ENCODE measurements at regions not wholly inside any gene's neighbourhood (a gene's known extent, or its start where the extent isn't known, plus 50 kb on each side); places are given as distances from the start of the nearest gene placed in this dataset.

GRCh38 chr10:113992471-113993011 lies 51.1 kb upstream of the ADRB1 start:
- Histone ChIP-seq H4K20me1 (ENCODE audit: insufficient read depth, low read length) (no peaks in the 10 kb centered on the region), H3K27ac (ENCODE audit: extremely low read length, insufficient read depth, low read length) (no peak overlapping the region), H3K4me1 (ENCODE audit: insufficient read depth, low read length) (no peaks in the 10 kb centered on the region), H3K79me2 (ENCODE audit: insufficient read depth, low read length) (no peaks in the 10 kb centered on the region), H3K9me3 (ENCODE audit: low read length) (no peaks in the 10 kb centered on the region), H3K4me3 (replicated peaks in 1 of 3; ENCODE audit: insufficient read depth in 1 of 3, low read depth in 2 of 3, low read length in 3 of 3) (no peak overlapping the region), H3K36me3 (replicated peaks in 1 of 2; ENCODE audit: control insufficient read depth in 1 of 2, insufficient read depth in 2 of 2, low read length in 2 of 2) (no peaks in the 10 kb centered on the region), H3K9ac (ENCODE audit: insufficient read depth, low read depth, low read length) (no peak overlapping the region), H3K27me3 (ENCODE audit: control insufficient read depth in 1 of 2, insufficient read depth in 2 of 2, low read length in 2 of 2) (peaks cover 0 to 3% of the 10 kb centered on the region in 2 experiments; a peak in 1 of 5 replicates), H3K4me2 (ENCODE audit: low read depth, low read length) (no peak overlapping the region), H2AFZ (ENCODE audit: low read length) (no peak overlapping the region)
- intact Hi-C loops (cut with micrococcal nuclease; ENCODE audit: unreplicated experiment): no loop called here
- TF ChIP-seq MAZ (IDR thresholded peaks at IDR 0.05; ENCODE audit: borderline replicate concordance, low read depth, low read length): no peak
- no peak for TF ChIP-seq MAZ (CRISPR knock-in tag; IDR thresholded peaks at IDR 0.05; ENCODE audit: low read depth)
- TF ChIP-seq ZIK1 (CRISPR knock-in tag; IDR thresholded peaks at IDR 0.05; ENCODE audit: borderline replicate concordance, low read depth): no peak
- no peak for TF ChIP-seq ZNF589 (CRISPR knock-in tag; conservative IDR thresholded peaks at IDR 0.05)
- TF ChIP-seq ZNF180 (CRISPR knock-in tag; IDR thresholded peaks at IDR 0.05; ENCODE audit: borderline replicate concordance, low read depth): no peak
- TF ChIP-seq LRRFIP1 (CRISPR knock-in tag; conservative IDR thresholded peaks at IDR 0.05): no peak
- TF ChIP-seq ZNF652 (CRISPR knock-in tag; IDR thresholded peaks at IDR 0.05; ENCODE audit: borderline replicate concordance, low read depth): no peak
- ChIA-PET CTCF (ENCODE audit: low intra/inter-chr PET ratio, low total read pairs) (no interaction called here), POLR2A (no interaction called here)
- ATAC-seq (no peak), DNase-seq (ENCODE audit: low spot score) (no peak), FAIRE-seq (no peak)
- no TSS peak for BruUV-seq (replicated peaks)
- in situ Hi-C loops (cut with HindIII; ENCODE audit: extremely low pct_ligation_motif_present, low pct_unique_long_range_greater_than_20kb): no loop called here
- WGBS (ENCODE audit: low lambda C conversion rate): 45% methylated on average over 8 of the region's 9 CpGs
